H1 (cell line): ENCODE measurements at regions not wholly inside any gene's neighbourhood (a gene's known extent, or its start where the extent isn't known, plus 50 kb on each side); places are given as distances from the start of the nearest gene placed in this dataset.

Experiments
- CTCF ChIA-PET: fragments of 300-600 bp; sonication (Branson Sonifier 250); formaldehyde crosslinking; loops from one replicate; lab custom pipeline; 2021; ENCODE audit not compliant: partially characterized antibody; lab: Charles Lee
- POLR2A ChIA-PET: fragments of 300-600 bp; sonication (Branson Sonifier 250); formaldehyde crosslinking; loops from one replicate; lab custom pipeline; 2021; ENCODE audit warnings: inconsistent platforms; ENCODE audit not compliant: partially characterized antibody; lab: Charles Lee
- DNase-seq, 2 experiments: peaks; one replicate each; pipeline versions ENCODE4 v3.0.0 to v3.0.0-alpha.2; 2010 to 2022; ENCODE audit warnings: low spot score in 2 of 2, low read depth in 1 of 2, mixed read lengths in 1 of 2
- FAIRE-seq: peaks from 2 replicates; lab custom pipeline; 2011; peaks lifted over from hg19 to GRCh38; lab: Jason Lieb, UNC
- H2AFZ ChIP-seq: 2 replicates; pipeline ENCODE4 v1.8.1; 2012; ENCODE audit warnings: low read length, inconsistent platforms
- H2AK5ac ChIP-seq: 2 replicates; pipeline ENCODE4 v1.6.1; 2013; ENCODE audit warnings: low read depth, low read length
- H2BK120ac ChIP-seq: replicated peaks from 2 replicates; pipeline ENCODE3; 2013; ENCODE audit warnings: low read depth, low read length, inconsistent platforms
- H2BK12ac ChIP-seq: 2 replicates; pipeline ENCODE4 v1.6.1; 2013; ENCODE audit warnings: low read depth, low read length
- H2BK15ac ChIP-seq: 2 replicates; pipeline ENCODE4 v1.6.1; 2013; ENCODE audit warnings: low read length
- H2BK20ac ChIP-seq: 2 replicates; pipeline ENCODE4 v1.6.1; 2013; ENCODE audit warnings: low read length
- H2BK5ac ChIP-seq: 2 replicates; pipeline ENCODE4 v1.6.1; 2013; ENCODE audit warnings: low read depth, low read length
- H3K14ac ChIP-seq: 2 replicates; pipeline ENCODE4 v1.6.1; 2013; ENCODE audit warnings: inconsistent platforms; ENCODE audit not compliant: insufficient read length
- H3K18ac ChIP-seq: 2 replicates; pipeline ENCODE4 v1.6.1; 2013; ENCODE audit warnings: low read length; ENCODE audit errors: extremely low read depth
- H3K23ac ChIP-seq: 2 replicates; pipeline ENCODE4 v1.6.1; 2013; ENCODE audit warnings: inconsistent platforms; ENCODE audit not compliant: insufficient read length
- H3K23me2 ChIP-seq: 2 replicates; pipeline ENCODE4 v1.6.1; 2013; ENCODE audit warnings: low read depth, low read length
- H3K27ac ChIP-seq: 2 replicates; pipeline ENCODE4 v1.6.1; 2011; ENCODE audit warnings: low read depth, low read length, inconsistent platforms
- H3K27me3 ChIP-seq, 4 experiments: replicated peaks in 1 of 4; 1 replicate in 1 of 4; 2 replicates in 3 of 4; pipeline versions ENCODE4 v1.6.1 to v1.8.1; 2011 to 2013; ENCODE audit warnings: low read length in 3 of 4, mild to moderate bottlenecking in 3 of 4, inconsistent platforms in 2 of 4, mixed read lengths in 2 of 4, moderate library complexity in 1 of 4; ENCODE audit not compliant: control insufficient read depth in 3 of 4, insufficient read depth in 3 of 4; ENCODE audit errors: extremely low read depth in 1 of 4
- H3K36me3 ChIP-seq, 4 experiments: 2 replicates each; pipeline versions ENCODE4 v1.6.1 to v1.8.1; 2011 to 2013; ENCODE audit warnings: mild to moderate bottlenecking in 4 of 4, low read length in 3 of 4, moderate library complexity in 2 of 4, control low read depth in 1 of 4, inconsistent platforms in 1 of 4; ENCODE audit not compliant: insufficient read depth in 4 of 4, control insufficient read depth in 2 of 4
- H3K4ac ChIP-seq: replicated peaks from 2 replicates; pipeline ENCODE3; 2013; ENCODE audit warnings: low read length, low read depth, mixed read lengths, inconsistent platforms; ENCODE audit not compliant: insufficient read length
- H3K4me1 ChIP-seq, 4 experiments: replicated peaks in 1 of 4; 1 replicate in 1 of 4; 2 replicates in 3 of 4; pipeline versions ENCODE4 v1.6.1 to v1.8.1; 2011 to 2013; ENCODE audit warnings: low read length in 3 of 4, inconsistent platforms in 2 of 4, mixed read lengths in 1 of 4; ENCODE audit not compliant: insufficient read depth in 4 of 4, control insufficient read depth in 3 of 4
- H3K4me2 ChIP-seq, 2 experiments: 2 replicates each; pipeline versions ENCODE4 v1.6.1 to v1.8.1; 2011 to 2013; ENCODE audit warnings: low read depth in 2 of 2, low read length in 2 of 2, control low read depth in 1 of 2, inconsistent platforms in 1 of 2, mild to moderate bottlenecking in 1 of 2; ENCODE audit not compliant: insufficient read depth in 1 of 2
- H3K4me3 ChIP-seq, 4 experiments: fragments of 200-600, 300-600 bp in 1 of 4; sonication (generic), shearing (Covaris generic), sonication (Bioruptor Twin) in 1 of 4; 2 replicates each; pipeline versions ENCODE4 v1.5.1 to v1.8.1; 2011 to 2016; ENCODE audit warnings: low read length in 4 of 4, low read depth in 3 of 4, control low read depth in 2 of 4, inconsistent platforms in 2 of 4, mild to moderate bottlenecking in 2 of 4, mixed read lengths in 1 of 4, moderate library complexity in 1 of 4; ENCODE audit not compliant: insufficient read depth in 2 of 4; ENCODE audit errors: extremely low read depth in 1 of 4
- H3K56ac ChIP-seq: replicated peaks from 2 replicates; pipeline ENCODE3; 2013; ENCODE audit warnings: low read depth, mild to moderate bottlenecking, mixed read lengths, low read length, inconsistent platforms; ENCODE audit not compliant: insufficient read length
- H3K79me1 ChIP-seq: 2 replicates; pipeline ENCODE4 v1.6.1; 2013; ENCODE audit warnings: low read depth, low read length, control low read depth
- H3K79me2 ChIP-seq, 2 experiments: 2 replicates each; pipeline versions ENCODE4 v1.6.1 to v1.8.1; 2012 to 2013; ENCODE audit warnings: low read length in 2 of 2, mild to moderate bottlenecking in 2 of 2, inconsistent platforms in 1 of 2; ENCODE audit not compliant: insufficient read depth in 2 of 2, control insufficient read depth in 1 of 2
- H3K9ac ChIP-seq, 4 experiments: replicated peaks in 1 of 4; 1 replicate in 1 of 4; 2 replicates in 3 of 4; pipeline versions ENCODE4 v1.6.1 to v1.8.1; 2011 to 2013; ENCODE audit warnings: low read depth in 3 of 4, low read length in 3 of 4, control low read depth in 2 of 4, mild to moderate bottlenecking in 2 of 4, moderate library complexity in 2 of 4, inconsistent platforms in 1 of 4; ENCODE audit errors: extremely low read depth in 1 of 4
- H3K9me3 ChIP-seq, 2 experiments: 2 replicates each; pipeline versions ENCODE4 v1.6.1 to v1.8.1; 2012 to 2013; ENCODE audit warnings: mild to moderate bottlenecking in 2 of 2, moderate library complexity in 2 of 2, control low read depth in 1 of 2, inconsistent platforms in 1 of 2, low read depth in 1 of 2, low read length in 1 of 2, mixed read lengths in 1 of 2; ENCODE audit not compliant: insufficient read depth in 2 of 2
- H4K20me1 ChIP-seq, 2 experiments: replicated peaks in 1 of 2; 2 replicates each; pipeline versions ENCODE3 to v1.8.1; 2011 to 2013; ENCODE audit warnings: inconsistent platforms in 2 of 2, low read length in 2 of 2, mild to moderate bottlenecking in 1 of 2; ENCODE audit not compliant: insufficient read depth in 2 of 2, control insufficient read depth in 1 of 2
- H4K5ac ChIP-seq: 2 replicates; pipeline ENCODE4 v1.6.1; 2013; ENCODE audit warnings: low read length, low read depth, mixed read lengths, inconsistent platforms; ENCODE audit not compliant: insufficient read length
- H4K8ac ChIP-seq: 2 replicates; pipeline ENCODE4 v1.8.0; 2013; ENCODE audit warnings: mild to moderate bottlenecking, moderate library complexity, low read length, inconsistent platforms; ENCODE audit not compliant: insufficient read depth; ENCODE audit errors: extremely low read depth
- H4K91ac ChIP-seq: replicated peaks from 2 replicates; pipeline ENCODE3; 2013; ENCODE audit warnings: low read length, mixed read lengths, inconsistent platforms; ENCODE audit not compliant: insufficient read length
- ZNF274 ChIP-seq: IDR thresholded peaks from 2 replicates; pipeline ENCODE4 v1.7.0; 2012; ENCODE audit warnings: low read length, borderline replicate concordance; ENCODE audit errors: extremely low read depth
- WGBS, 2 experiments: shearing (Covaris generic) in 1 of 2; methylation state at CpG; one replicate each; pipeline versions ENCODE4 v1.1.6 to v1.1.7; 2013 to 2015; ENCODE audit warnings: low lambda C conversion rate in 2 of 2, mixed read lengths in 2 of 2, inconsistent platforms in 1 of 2, low coverage in 1 of 2, missing lambda C conversion rate in 1 of 2; ENCODE audit not compliant: insufficient replicate concordance in 2 of 2, insufficient coverage in 1 of 2, insufficient read length in 1 of 2; ENCODE audit errors: extremely low coverage in 1 of 2, missing lambda C conversion rate in 1 of 2; 5-methylcytosine and 5-hydroxymethylcytosine counted together
- TF ChIP-seq, protein P1 (sequence below): IDR thresholded peaks from 2 replicates; pipeline ENCODE4 v1.6.1; 2012; ENCODE audit warnings: inconsistent platforms

DNA sequence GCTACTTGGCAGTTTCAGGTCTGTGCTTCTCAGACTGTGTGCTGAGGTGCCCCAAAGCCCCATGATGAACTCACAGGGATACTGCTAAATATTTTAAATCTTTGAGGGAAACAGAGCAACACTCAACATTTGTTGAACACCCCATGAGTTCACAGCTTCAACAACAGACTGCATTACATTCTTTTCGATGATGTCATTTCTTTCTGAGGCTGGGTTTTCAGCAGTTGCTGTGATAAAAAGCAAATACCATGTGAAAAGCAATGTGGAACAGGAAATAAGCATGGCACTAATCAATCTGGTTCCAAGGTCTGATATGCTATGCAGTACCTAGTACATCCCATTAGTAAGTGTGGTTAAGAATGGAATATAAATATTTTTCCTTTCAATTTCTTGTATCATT, 82.7 kb downstream of the RPL27A start:
- no peak overlapping the region for H3K9ac ChIP-seq

More for the DNA sequence above, 82.7 kb downstream of the RPL27A start:
- Histone ChIP-seq H4K91ac (no peak overlapping the region), H3K4me1 (peaks cover 0 to 10% (median 3%) of the 10 kb centered on the region in 4 experiments; a peak in 5 of 7 replicates), H2BK120ac (no peak overlapping the region), H2AFZ (no peak overlapping the region), H3K36me3 (no peaks in the 10 kb centered on the region), H3K18ac (no peak overlapping the region), H4K8ac (no peak overlapping the region), H2BK20ac (no peak overlapping the region), H2AK5ac (no peak overlapping the region), H3K79me2 (no peaks in the 10 kb centered on the region), H4K5ac (no peak overlapping the region), H3K79me1 (no peaks in the 10 kb centered on the region; the same call in none of the 2 replicates), H3K4me3 (no peak overlapping the region), H3K27me3 (no peaks in the 10 kb centered on the region), H3K56ac (no peak overlapping the region), H3K9me3 (no peaks in the 10 kb centered on the region), H3K23me2 (no peaks in the 10 kb centered on the region), H3K23ac (no peak overlapping the region), H3K4ac (no peak overlapping the region), H2BK5ac (no peak overlapping the region), H4K20me1 (no peaks in the 10 kb centered on the region), H2BK12ac (no peak overlapping the region), H3K4me2 (no peak overlapping the region), H2BK15ac (no peak overlapping the region), H3K14ac (no peak overlapping the region), H3K27ac (no peak overlapping the region)
- ChIA-PET POLR2A (interaction anchor here (1.3 kb wide), 1 partner anchor 67 kb away, joined by 3 read pairs; no protein-coding TSS in a partner anchor), CTCF (no interaction called here)
- TF ChIP-seq, protein P1, sequence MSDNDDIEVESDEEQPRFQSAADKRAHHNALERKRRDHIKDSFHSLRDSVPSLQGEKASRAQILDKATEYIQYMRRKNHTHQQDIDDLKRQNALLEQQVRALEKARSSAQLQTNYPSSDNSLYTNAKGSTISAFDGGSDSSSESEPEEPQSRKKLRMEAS: no peak
- no peak for TF ChIP-seq ZNF274
- FAIRE-seq: no peak
- 91% methylated on average over 1 of the region's 1 CpG; no CpG with 5 or more reads in 1 of the 2 experiments for WGBS, 2 experiments
- DNase-seq: no peak
